HUES48 (cell line): ENCODE measurements at regions not wholly inside any gene's neighbourhood (a gene's known extent, or its start where the extent isn't known, plus 50 kb on each side); places are given as distances from the start of the nearest gene placed in this dataset.

ENCODE experiments used
- H3K27ac ChIP-seq: one replicate; pipeline ENCODE4 v1.7.0; 2013; ENCODE audit warnings: low read depth, low read length, inconsistent platforms
- H3K27me3 ChIP-seq: 2 replicates; pipeline ENCODE4 v1.6.1; 2013; ENCODE audit warnings: mild to moderate bottlenecking, low read length; ENCODE audit not compliant: control insufficient read depth, insufficient read depth
- H3K36me3 ChIP-seq: 2 replicates; pipeline ENCODE4 v1.6.1; 2013; ENCODE audit warnings: low read length; ENCODE audit not compliant: control insufficient read depth, insufficient read depth
- H3K4me1 ChIP-seq: 2 replicates; pipeline ENCODE4 v1.6.1; 2013; ENCODE audit warnings: mild to moderate bottlenecking, low read length; ENCODE audit not compliant: control insufficient read depth, insufficient read depth
- H3K4me3 ChIP-seq: 2 replicates; pipeline ENCODE4 v1.5.1; 2013; ENCODE audit warnings: mild to moderate bottlenecking, low read depth, low read length
- H3K9ac ChIP-seq: 2 replicates; pipeline ENCODE4 v1.6.1; 2013; ENCODE audit warnings: mild to moderate bottlenecking, low read depth, low read length, moderate library complexity
- H3K9me3 ChIP-seq: 2 replicates; pipeline ENCODE4 v1.6.1; 2013; ENCODE audit warnings: low read length; ENCODE audit not compliant: control insufficient read depth, insufficient read depth

GRCh38 chr13:39955560-39955959 is 300.1 kb downstream of the COG6 start:
- no peaks in the 10 kb centered on the region for H3K27me3 ChIP-seq
- H3K9ac ChIP-seq, result no peak overlapping the region
- no peaks in the 10 kb centered on the region for H3K36me3 ChIP-seq
- no peaks in the 10 kb centered on the region for H3K9me3 ChIP-seq
- H3K27ac ChIP-seq, result no peak overlapping the region
- no peak overlapping the region for H3K4me3 ChIP-seq
- H3K4me1 ChIP-seq, result peaks cover 6% of the 10 kb centered on the region

GRCh38 chr13:39956036-39956435 is 300.6 kb downstream of the COG6 start:
- Histone ChIP-seq H3K4me1 (peaks cover 6% of the 10 kb centered on the region), H3K9ac (no peak overlapping the region), H3K36me3 (no peaks in the 10 kb centered on the region)

GRCh38 chr13:39957868-39958677 is 302.6 kb downstream of the COG6 start:
- no peaks in the 10 kb centered on the region for H3K9me3 ChIP-seq
- no peaks in the 10 kb centered on the region for H3K27me3 ChIP-seq
- no peak overlapping the region for H3K27ac ChIP-seq
- H3K9ac ChIP-seq, result no peak overlapping the region
- H3K4me1 ChIP-seq, result no peaks in the 10 kb centered on the region
- H3K36me3 ChIP-seq, result no peaks in the 10 kb centered on the region
- H3K4me3 ChIP-seq, result no peak overlapping the region

More at GRCh38 chr13:39956036-39956435, 300.6 kb downstream of the COG6 start:
- H3K9me3 ChIP-seq, result no peaks in the 10 kb centered on the region
- no peak overlapping the region for H3K27ac ChIP-seq
- H3K4me3 ChIP-seq, result no peak overlapping the region
- H3K27me3 ChIP-seq, result no peaks in the 10 kb centered on the region

GRCh38 chr13:39959497-39960144 is 304.2 kb downstream of the COG6 start:
- no peaks in the 10 kb centered on the region for H3K4me1 ChIP-seq
- no peaks in the 10 kb centered on the region for H3K36me3 ChIP-seq
- no peak overlapping the region for H3K27ac ChIP-seq
- no peaks in the 10 kb centered on the region for H3K9me3 ChIP-seq
- H3K4me3 ChIP-seq, result no peak overlapping the region
- no peak overlapping the region for H3K9ac ChIP-seq
- H3K27me3 ChIP-seq, result no peaks in the 10 kb centered on the region

GRCh38 chr13:39960191-39960590 is 304.7 kb downstream of the COG6 start:
- Histone ChIP-seq H3K9ac (no peak overlapping the region), H3K4me3 (no peak overlapping the region), H3K27ac (no peak overlapping the region), H3K4me1 (no peaks in the 10 kb centered on the region), H3K27me3 (no peaks in the 10 kb centered on the region), H3K36me3 (no peaks in the 10 kb centered on the region), H3K9me3 (no peaks in the 10 kb centered on the region)

- Histone ChIP-seq H3K27me3 (no peaks in the 10 kb centered on the region), H3K9me3 (no peaks in the 10 kb centered on the region), H3K9ac (no peak overlapping the region), H3K4me3 (no peak overlapping the region), H3K36me3 (no peaks in the 10 kb centered on the region), H3K27ac (no peak overlapping the region), H3K4me1 (no peaks in the 10 kb centered on the region)
Measured at GRCh38 chr13:39961036-39961435, 305.6 kb downstream of the COG6 start.

GRCh38 chr13:39963612-39964011 is 308.1 kb downstream of the COG6 start:
- no peaks in the 10 kb centered on the region for H3K4me1 ChIP-seq
- no peak overlapping the region for H3K9ac ChIP-seq
- H3K36me3 ChIP-seq, result no peaks in the 10 kb centered on the region
- no peaks in the 10 kb centered on the region for H3K27me3 ChIP-seq
- H3K9me3 ChIP-seq, result no peaks in the 10 kb centered on the region
- H3K27ac ChIP-seq, result no peak overlapping the region
- no peak overlapping the region for H3K4me3 ChIP-seq

GRCh38 chr13:39965309-39965708 is 309.8 kb downstream of the COG6 start:
- Histone ChIP-seq H3K4me3 (no peak overlapping the region), H3K27ac (no peak overlapping the region), H3K36me3 (no peaks in the 10 kb centered on the region), H3K9me3 (no peaks in the 10 kb centered on the region), H3K27me3 (no peaks in the 10 kb centered on the region), H3K9ac (no peak overlapping the region), H3K4me1 (no peaks in the 10 kb centered on the region)

- Histone ChIP-seq H3K4me3 (no peak overlapping the region), H3K36me3 (no peaks in the 10 kb centered on the region), H3K4me1 (no peaks in the 10 kb centered on the region), H3K27me3 (no peaks in the 10 kb centered on the region), H3K27ac (no peak overlapping the region), H3K9me3 (no peaks in the 10 kb centered on the region), H3K9ac (no peak overlapping the region)
Measured at GRCh38 chr13:39967199-39967959, 311.9 kb downstream of the COG6 start.

- H3K27ac ChIP-seq, result no peak overlapping the region
- H3K9me3 ChIP-seq, result no peaks in the 10 kb centered on the region
- H3K27me3 ChIP-seq, result no peaks in the 10 kb centered on the region
- no peak overlapping the region for H3K9ac ChIP-seq
- no peak overlapping the region for H3K4me3 ChIP-seq
- no peaks in the 10 kb centered on the region for H3K4me1 ChIP-seq
- H3K36me3 ChIP-seq, result no peaks in the 10 kb centered on the region
Measured at GRCh38 chr13:39968646-39969475, 313.4 kb downstream of the COG6 start.
